Right lobe of liver (tissue), 6 donors: ENCODE measurements at regions not wholly inside any gene's neighbourhood (a gene's known extent, or its start where the extent isn't known, plus 50 kb on each side); places are given as distances from the start of the nearest gene placed in this dataset.

Experiments
- ATAC-seq, 4 donors: fragments of 200-7000 bp; cut with Tn5 transposase; one replicate each; pipeline ENCODE4 v1.9.1; 2020; ENCODE audit warnings: mild to moderate bottlenecking in 4 of 4, moderate library complexity in 4 of 4
- DNase-seq, 3 donors: peaks; one replicate each; pipeline ENCODE4 v3.0.0-alpha.2; 2020
- H3K27ac ChIP-seq, 3 donors: fragments of 200-600 bp; one replicate each; pipeline ENCODE4 v1.8.0; 2022
- H3K27me3 ChIP-seq, 2 donors: fragments of 200-600 bp; one replicate each; pipeline ENCODE4 v1.8.0; 2022
- H3K36me3 ChIP-seq, 4 donors: fragments of 200-600 bp; sonication (generic) in 1 of 4; one replicate each; pipeline versions ENCODE4 v1.5.1 to v1.8.0; 2017 to 2022; ENCODE audit warnings: control low read depth in 1 of 4
- H3K4me1 ChIP-seq, 4 donors: fragments of 200-600 bp; sonication (generic) in 1 of 4; one replicate each; pipeline versions ENCODE4 v1.5.1 to v1.8.0; 2017 to 2022; ENCODE audit warnings: control low read depth in 1 of 4
- H3K4me3 ChIP-seq, 3 donors: fragments of 200-600 bp; one replicate each; pipeline ENCODE4 v1.8.0; 2022
- H3K9me3 ChIP-seq, 4 donors: fragments of 200-600 bp; sonication (generic) in 1 of 4; one replicate each; pipeline versions ENCODE4 v1.5.1 to v1.8.0; 2017 to 2022; ENCODE audit warnings: control low read depth in 1 of 4
- CTCF ChIP-seq, 4 donors: fragments of 200-600 bp in 3 of 4; fragments of 450-650 bp in 1 of 4; IDR thresholded peaks; one replicate each; pipeline versions ENCODE4 v1.5.1 to v1.8.0; 2016 to 2022; ENCODE audit warnings: antibody characterized with exemption in 4 of 4, mild to moderate bottlenecking in 2 of 4
- POLR2A ChIP-seq: fragments of 450-650 bp; IDR thresholded peaks from one replicate; pipeline ENCODE4 v1.6.1; 2017; ENCODE audit warnings: antibody characterized with exemption, mild to moderate bottlenecking
- WGBS: methylation state at CpG from one replicate; pipeline ENCODE4 v1.1.6; 2018; ENCODE audit warnings: low coverage, low lambda C conversion rate; ENCODE audit not compliant: insufficient coverage; ENCODE audit errors: missing lambda C conversion rate; 5-methylcytosine and 5-hydroxymethylcytosine counted together
- intact Hi-C, 2 donors: fragments of 100-400 bp; cut with DNase I; formaldehyde crosslinking; loops; one replicate each; pipeline versions ENCODE4 v1.11.2 to v1.14.1; 2022
- donor health status: DM: no; HTN: yes; CAD: no.
- donor health status: DM: no; HTN: no; CAD: no.
- donor health status: DM: no; HTN: no; CAD: no.
- donor health status: DM: no; HTN: yes; CAD: no.
- donor health status: DM: no; HTN: yes; CAD: no.

- DNase-seq (no peak), ATAC-seq (no peak)
- Histone ChIP-seq H3K27ac (no peak overlapping the region), H3K36me3 (no peaks in the 10 kb centered on the region), H3K4me3 (no peak overlapping the region), H3K27me3 (no peaks in the 10 kb centered on the region), H3K9me3 (no peaks in the 10 kb centered on the region), H3K4me1 (no peaks in the 10 kb centered on the region)
- TF ChIP-seq POLR2A (no peak), CTCF (IDR thresholded peaks at IDR 0.05) (no peak)
- WGBS, result 65% methylated on average over 2 of the region's 3 CpGs
- intact Hi-C loops, result no loop called here
Measured at GRCh38 chr2:147642765-147643164, 202.1 kb upstream of the ACVR2A start.

- TF ChIP-seq CTCF (IDR thresholded peaks at IDR 0.05), result no peak
- no peak for TF ChIP-seq POLR2A
- H3K36me3 ChIP-seq, result no peaks in the 10 kb centered on the region
- H3K4me3 ChIP-seq, result no peak overlapping the region
- WGBS, result 61% methylated on average over 2 of the region's 3 CpGs
- no peak overlapping the region for H3K27ac ChIP-seq
- ATAC-seq (no peak), DNase-seq (no peak)
- intact Hi-C loops, result no loop called here
- no peaks in the 10 kb centered on the region for H3K4me1 ChIP-seq
- no peaks in the 10 kb centered on the region for H3K27me3 ChIP-seq
- no peaks in the 10 kb centered on the region for H3K9me3 ChIP-seq
Measured at GRCh38 chr2:147641651-147642050, 203.2 kb upstream of the ACVR2A start.

- ATAC-seq, result no peak
Measured at GRCh38 chr2:147639891-147640290, 204.9 kb upstream of the ACVR2A start.

GRCh38 chr2:147639386-147639785 lies 205.4 kb upstream of the ACVR2A start:
- DNase-seq (no peak), ATAC-seq (no peak)
- WGBS, result 50% methylated on average over 2 of the region's 2 CpGs
- H3K9me3 ChIP-seq, result no peaks in the 10 kb centered on the region
- H3K4me3 ChIP-seq, result no peak overlapping the region
- H3K27me3 ChIP-seq, result no peaks in the 10 kb centered on the region
- no peaks in the 10 kb centered on the region for H3K36me3 ChIP-seq
- no peak overlapping the region for H3K27ac ChIP-seq
- intact Hi-C loops, result no loop called here
- TF ChIP-seq CTCF (IDR thresholded peaks at IDR 0.05), result no peak
- no peak for TF ChIP-seq POLR2A
- no peaks in the 10 kb centered on the region for H3K4me1 ChIP-seq

More at GRCh38 chr2:147639891-147640290, 204.9 kb upstream of the ACVR2A start:
- DNase-seq, result no peak
- H3K4me1 ChIP-seq, result no peaks in the 10 kb centered on the region
- H3K36me3 ChIP-seq, result no peaks in the 10 kb centered on the region
- 56% methylated on average over 2 of the region's 2 CpGs for WGBS
- intact Hi-C loops, result no loop called here
- H3K27me3 ChIP-seq, result no peaks in the 10 kb centered on the region
- no peak overlapping the region for H3K4me3 ChIP-seq
- no peaks in the 10 kb centered on the region for H3K9me3 ChIP-seq
- no peak overlapping the region for H3K27ac ChIP-seq
- TF ChIP-seq POLR2A (no peak), CTCF (IDR thresholded peaks at IDR 0.05) (no peak)

- Histone ChIP-seq H3K27ac (no peak overlapping the region), H3K9me3 (no peaks in the 10 kb centered on the region), H3K4me1 (no peaks in the 10 kb centered on the region), H3K36me3 (no peaks in the 10 kb centered on the region), H3K27me3 (no peaks in the 10 kb centered on the region), H3K4me3 (no peak overlapping the region)
- DNase-seq, result no peak
- ATAC-seq, result no peak
- intact Hi-C loops, result no loop called here
- 34% methylated on average over 3 of the region's 3 CpGs for WGBS
- TF ChIP-seq POLR2A (no peak), CTCF (IDR thresholded peaks at IDR 0.05) (no peak)
Measured at GRCh38 chr2:147636886-147637285, 207.9 kb upstream of the ACVR2A start.
